RWPE1 (cell line): ENCODE measurements at regions not wholly inside any gene's neighbourhood (a gene's known extent, or its start where the extent isn't known, plus 50 kb on each side); places are given as distances from the start of the nearest gene placed in this dataset.

Experiments used
- CTCF ChIA-PET: fragments of 350-600 bp; sonication (Branson Sonifier 250); formaldehyde crosslinking; extraction: SDS; loops from one replicate; lab custom pipeline; 2021; lab: Yijun Ruan, JAX
- POLR2A ChIA-PET: fragments of 400-600 bp; formaldehyde crosslinking; extraction: SDS; loops from one replicate; lab custom pipeline; 2020; ENCODE audit warnings: antibody characterized with exemption; ENCODE audit not compliant: low non-redundant PET; lab: Yijun Ruan, JAX
- DNase-seq: peaks from one replicate; pipeline ENCODE4 v3.0.0; 2012; ENCODE audit warnings: low spot score
- H3K27ac ChIP-seq: fragments of 450-650 bp; 2 replicates; pipeline ENCODE4 v1.5.1; 2017
- TF ChIP-seq, protein P1 (sequence below): fragments of 450-650 bp; conservative IDR thresholded peaks from 2 replicates; pipeline ENCODE4 v1.5.1; 2017; ENCODE audit warnings: low read depth, mild to moderate bottlenecking

DNA sequence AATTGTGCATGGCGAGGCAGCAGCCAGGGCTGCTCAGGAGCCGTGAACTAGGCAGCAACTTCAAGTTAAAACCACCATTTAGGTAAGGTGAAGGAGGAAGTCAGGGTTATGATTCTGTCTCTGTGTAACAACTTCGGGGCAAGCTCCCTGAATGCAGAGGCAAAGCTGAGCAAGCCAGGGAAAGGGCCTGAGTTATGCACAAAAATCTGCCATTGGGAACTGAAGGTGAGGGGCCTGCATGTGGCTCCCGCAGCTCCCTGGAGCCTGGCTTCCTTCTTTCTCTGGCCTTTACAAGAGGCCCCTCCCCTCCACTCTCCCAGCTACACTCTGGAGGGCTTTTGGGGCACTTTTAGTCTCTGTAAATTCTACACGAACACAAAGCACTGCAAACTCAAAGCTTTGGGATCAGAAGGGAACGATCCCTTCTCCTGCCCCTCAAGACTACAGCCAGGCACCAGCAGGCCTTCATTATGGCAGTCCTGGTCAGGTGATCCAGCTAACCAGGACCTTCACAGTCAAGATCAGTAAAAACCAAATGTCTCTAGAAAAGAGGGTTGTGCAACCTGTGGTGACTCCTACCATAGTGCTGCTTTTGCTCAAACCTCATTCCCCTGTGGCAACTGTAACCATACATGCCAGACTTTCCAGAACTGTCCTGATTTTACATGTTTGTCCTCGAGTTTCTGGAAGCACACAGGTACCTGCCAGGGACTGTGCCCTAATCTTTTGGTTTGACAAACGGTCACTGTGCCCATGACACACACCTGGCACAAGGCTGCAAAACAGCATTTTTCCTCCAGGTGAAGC lies 67.2 kb upstream of the PTGR2 start:
- POLR2A ChIA-PET: interaction anchor here (1.0 to 2.8 kb wide), 2 partner anchors 9 to 25 kb away, joined by 3 to 16 read pairs; a partner anchor contains a TSS

DNA sequence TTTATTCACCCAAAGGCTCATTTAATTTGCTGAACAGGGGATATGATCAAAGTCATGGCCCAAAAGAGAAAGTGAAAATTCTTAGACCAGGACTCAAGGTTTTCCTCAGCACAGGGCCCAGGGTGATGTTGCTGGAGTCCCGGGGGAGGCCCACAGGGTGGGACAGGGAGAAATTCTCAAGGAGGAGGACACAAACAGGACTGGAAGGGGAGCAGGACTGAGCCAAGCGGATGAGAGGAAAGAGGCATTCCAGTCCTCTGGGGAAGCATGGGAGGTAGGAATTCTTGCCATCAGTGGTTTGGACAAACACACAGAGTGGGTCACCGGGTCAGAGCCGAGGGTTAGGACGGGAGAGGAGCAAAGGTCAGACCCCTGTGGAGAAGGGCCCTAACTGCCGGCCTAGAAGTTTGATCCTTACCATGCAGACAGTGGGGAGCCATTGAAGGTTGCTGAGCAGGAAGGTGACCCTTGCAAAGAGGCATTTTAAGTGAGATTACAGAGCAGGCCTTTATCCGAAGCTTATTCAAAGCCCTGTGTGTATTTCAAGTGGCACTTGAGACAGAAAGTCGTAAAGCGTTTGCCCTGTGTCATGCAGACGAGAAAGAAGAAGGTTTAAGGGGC lies 68.4 kb upstream of the PTGR2 start:
- DNase-seq: no peak
- CTCF ChIA-PET: no interaction called here
- TF ChIP-seq, protein P1, sequence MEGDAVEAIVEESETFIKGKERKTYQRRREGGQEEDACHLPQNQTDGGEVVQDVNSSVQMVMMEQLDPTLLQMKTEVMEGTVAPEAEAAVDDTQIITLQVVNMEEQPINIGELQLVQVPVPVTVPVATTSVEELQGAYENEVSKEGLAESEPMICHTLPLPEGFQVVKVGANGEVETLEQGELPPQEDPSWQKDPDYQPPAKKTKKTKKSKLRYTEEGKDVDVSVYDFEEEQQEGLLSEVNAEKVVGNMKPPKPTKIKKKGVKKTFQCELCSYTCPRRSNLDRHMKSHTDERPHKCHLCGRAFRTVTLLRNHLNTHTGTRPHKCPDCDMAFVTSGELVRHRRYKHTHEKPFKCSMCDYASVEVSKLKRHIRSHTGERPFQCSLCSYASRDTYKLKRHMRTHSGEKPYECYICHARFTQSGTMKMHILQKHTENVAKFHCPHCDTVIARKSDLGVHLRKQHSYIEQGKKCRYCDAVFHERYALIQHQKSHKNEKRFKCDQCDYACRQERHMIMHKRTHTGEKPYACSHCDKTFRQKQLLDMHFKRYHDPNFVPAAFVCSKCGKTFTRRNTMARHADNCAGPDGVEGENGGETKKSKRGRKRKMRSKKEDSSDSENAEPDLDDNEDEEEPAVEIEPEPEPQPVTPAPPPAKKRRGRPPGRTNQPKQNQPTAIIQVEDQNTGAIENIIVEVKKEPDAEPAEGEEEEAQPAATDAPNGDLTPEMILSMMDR: no peak
- H3K27ac ChIP-seq: peak overlapping the region; percentile 99
- POLR2A ChIA-PET: no interaction called here

More for the DNA sequence above, 67.2 kb upstream of the PTGR2 start:
- no peak for DNase-seq
- CTCF ChIA-PET: interaction anchor here (0.6 to 3.0 kb wide), 6 partner anchors 13 to 328 kb away, joined by 3 to 11 read pairs (median 4); a partner anchor contains a TSS
- H3K27ac ChIP-seq: peak overlapping the region; percentile 99
- TF ChIP-seq, protein P1: no peak

DNA sequence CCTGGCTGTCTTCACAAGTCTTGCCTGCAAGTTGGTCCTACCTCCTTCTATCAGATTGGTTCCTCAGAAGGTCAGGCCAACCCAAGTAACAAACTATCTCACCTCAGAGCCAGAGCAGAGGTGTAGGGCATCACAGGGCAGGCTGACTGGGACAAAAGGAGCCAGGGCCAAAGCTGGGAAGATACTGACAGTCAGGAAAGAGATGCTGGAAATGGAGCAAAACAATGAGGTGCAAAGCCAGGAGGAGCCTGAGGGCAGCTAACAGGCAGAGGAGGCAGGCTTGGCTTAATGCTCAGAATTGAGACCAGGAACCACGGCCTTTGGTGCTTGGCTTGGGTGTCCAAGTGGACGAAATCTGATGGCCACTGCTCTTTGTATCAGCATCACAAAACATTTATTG lies 68.4 kb upstream of the PNMA1 start:
- H3K27ac ChIP-seq: peak overlapping the region; percentile 99
- TF ChIP-seq, protein P1: no peak
- ChIA-PET POLR2A (no interaction called here), CTCF (no interaction called here)
- DNase-seq: no peak

DNA sequence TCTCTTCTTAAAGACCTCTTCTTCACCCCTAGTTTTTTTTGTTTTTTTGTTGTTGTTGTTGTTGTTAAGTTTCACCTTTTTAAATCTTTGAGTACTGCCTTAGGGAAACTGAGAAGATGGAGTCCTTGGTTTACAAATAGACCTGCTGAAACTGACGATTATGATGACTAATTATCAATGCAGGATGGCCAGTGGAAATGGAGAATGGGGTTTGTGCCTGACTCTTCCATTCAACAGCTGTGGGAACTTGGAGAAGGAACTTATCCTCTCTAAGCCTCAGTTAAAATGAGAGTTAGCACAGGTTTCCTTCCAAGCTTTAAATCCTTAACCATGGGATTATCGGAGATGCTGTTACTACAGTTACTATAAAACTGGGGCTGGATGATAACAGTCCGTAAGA lies 66.7 kb upstream of the PNMA1 start:
- DNase-seq: no peak
- CTCF ChIA-PET: interaction anchor here (0.5 kb wide), 1 partner anchor 31 kb away, joined by 3 read pairs; no protein-coding TSS in a partner anchor
- POLR2A ChIA-PET: no interaction called here
- TF ChIP-seq, protein P1: no peak
- no peak overlapping the region for H3K27ac ChIP-seq

DNA sequence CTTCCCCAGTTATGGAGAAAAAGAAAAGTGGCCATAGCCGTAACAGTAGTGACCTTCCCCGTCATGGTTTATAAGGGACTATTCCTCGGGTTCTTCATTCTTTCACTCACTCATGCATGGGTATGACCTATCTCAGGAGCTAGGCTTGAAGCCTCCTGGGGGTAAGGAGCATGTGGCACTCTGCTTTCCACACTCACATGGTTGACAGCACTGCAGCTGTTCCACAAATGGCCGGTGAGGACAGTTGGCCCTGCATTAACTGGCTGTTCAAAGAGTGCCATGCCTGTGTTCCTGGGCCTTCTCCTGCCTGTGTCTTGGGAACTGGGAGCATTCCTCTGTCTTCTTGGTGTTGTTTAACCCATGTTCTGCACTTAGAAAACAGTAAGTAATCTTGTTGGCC lies 66.2 kb upstream of the PNMA1 start:
- CTCF ChIA-PET: no interaction called here
- TF ChIP-seq, protein P1: no peak
- POLR2A ChIA-PET: no interaction called here
- H3K27ac ChIP-seq: peak overlapping the region; percentile 34; the same call in 1 of the 2 replicates
- no peak for DNase-seq

DNA sequence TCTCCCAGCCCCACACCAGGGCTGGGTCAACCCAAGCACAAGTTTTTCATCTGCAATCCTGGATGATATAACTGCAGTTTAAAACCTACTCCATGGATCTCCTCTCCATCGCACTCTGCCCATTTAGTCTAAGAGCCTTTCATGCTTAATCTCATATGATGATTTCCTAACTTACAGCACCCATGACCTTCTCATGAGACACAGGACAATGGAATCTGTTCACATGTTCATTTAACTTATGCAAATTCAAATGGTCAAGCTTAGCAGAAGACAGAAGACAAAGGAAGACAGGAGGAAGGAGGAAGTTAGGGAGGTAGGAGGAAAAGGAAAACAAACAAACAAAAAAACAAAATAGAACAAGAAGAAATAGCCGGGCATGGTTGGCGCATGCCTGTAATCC lies 64.6 kb upstream of the PNMA1 start:
- POLR2A ChIA-PET: interaction anchor here (0.7 kb wide), 1 partner anchor 94 kb away, joined by 4 read pairs; no protein-coding TSS in a partner anchor
- H3K27ac ChIP-seq: peak overlapping the region; percentile 76
- TF ChIP-seq, protein P1: no peak
- DNase-seq: no peak
- CTCF ChIA-PET: interaction anchor here (0.6 kb wide), 1 partner anchor 51 kb away, joined by 5 read pairs; no protein-coding TSS in a partner anchor
